Eye (tissue), 1 donor: ENCODE measurements at regions not wholly inside any gene's neighbourhood (a gene's known extent, or its start where the extent isn't known, plus 50 kb on each side); places are given as distances from the start of the nearest gene placed in this dataset.
"Not testable (repeated sequence)": the region's sequence is repeated elsewhere in the genome, so short reads cannot be mapped to it uniquely, and the experiment has no call there.

ENCODE experiments used
- DNase-seq: peaks from one replicate; pipeline ENCODE4 v3.0.0-alpha.2; 2015

- DNase-seq = peak; percentile 59
Observed at GRCh38 chr2:2919574-2920365, 457.8 kb downstream of the EIPR1 start.

GRCh38 chr2:2919026-2919425 is 458.6 kb downstream of the EIPR1 start:
- no peak for DNase-seq

GRCh38 chr2:2916621-2917020 is 461.0 kb downstream of the EIPR1 start:
- DNase-seq = no peak

- DNase-seq = no peak
Observed at GRCh38 chr2:2914252-2914651, 463.4 kb downstream of the EIPR1 start.

- no peak for DNase-seq
Observed at GRCh38 chr2:2913601-2914120, 464.0 kb downstream of the EIPR1 start.

- no peak for DNase-seq
Observed at GRCh38 chr2:2912731-2913130, 464.9 kb downstream of the EIPR1 start.

GRCh38 chr2:2912293-2912692 is 465.3 kb downstream of the EIPR1 start:
- DNase-seq = peak; percentile 42

GRCh38 chr2:2910259-2910658 is 467.4 kb downstream of the EIPR1 start:
- no peak for DNase-seq

GRCh38 chr2:2909086-2910035 is 468.3 kb downstream of the EIPR1 start:
- no peak for DNase-seq

- no peak for DNase-seq
Observed at GRCh38 chr2:2906091-2906490, 471.5 kb downstream of the EIPR1 start.

- no peak for DNase-seq
Observed at GRCh38 chr2:2904721-2905350, 472.8 kb downstream of the EIPR1 start.

- DNase-seq = no peak
Observed at GRCh38 chr2:2902547-2903281, 474.9 kb downstream of the EIPR1 start.

GRCh38 chr2:2901384-2902345 is 476.0 kb downstream of the EIPR1 start:
- no peak for DNase-seq

- no peak for DNase-seq
Observed at GRCh38 chr2:2899826-2900225, 477.8 kb downstream of the EIPR1 start.

- no peak for DNase-seq
Observed at GRCh38 chr2:2898744-2899143, 478.9 kb downstream of the EIPR1 start.

GRCh38 chr2:2896643-2897042 is 481.0 kb downstream of the EIPR1 start:
- no peak for DNase-seq

GRCh38 chr2:2896011-2896410 is 481.6 kb downstream of the EIPR1 start:
- DNase-seq = no peak

- DNase-seq = not testable (repeated sequence)
Observed at GRCh38 chr2:2894011-2894410, 483.6 kb downstream of the EIPR1 start.

GRCh38 chr2:2892892-2893291 is 484.7 kb downstream of the EIPR1 start:
- DNase-seq = no peak

GRCh38 chr2:2892378-2892777 is 485.2 kb downstream of the EIPR1 start:
- no peak for DNase-seq

- DNase-seq = no peak
Observed at GRCh38 chr2:2890901-2891300, 486.7 kb downstream of the EIPR1 start.
